Large intestine (tissue), 3 donors: ENCODE measurements at regions not wholly inside any gene's neighbourhood (a gene's known extent, or its start where the extent isn't known, plus 50 kb on each side); places are given as distances from the start of the nearest gene placed in this dataset.

Experiments
- DNase-seq, 2 donors: peaks; one replicate each; pipeline versions ENCODE4 v3.0.0 to v3.0.0-alpha.2; 2013
- H3K27ac ChIP-seq: one replicate; pipeline ENCODE4 v1.5.1; 2013; ENCODE audit warnings: low read length
- H3K27me3 ChIP-seq: 2 replicates; pipeline ENCODE4 v1.6.1; 2013; ENCODE audit warnings: low read length; ENCODE audit not compliant: control insufficient read depth, insufficient read depth
- H3K36me3 ChIP-seq: 2 replicates; pipeline ENCODE4 v1.6.1; 2013; ENCODE audit warnings: low read length; ENCODE audit not compliant: control insufficient read depth, insufficient read depth
- H3K4me1 ChIP-seq: one replicate; pipeline ENCODE4 v1.6.1; 2013; ENCODE audit warnings: low read length; ENCODE audit not compliant: control insufficient read depth, insufficient read depth
- H3K4me3 ChIP-seq: one replicate; pipeline ENCODE4 v1.5.1; 2013; ENCODE audit warnings: low read length
- H3K9me3 ChIP-seq: one replicate; pipeline ENCODE4 v1.6.1; 2013; ENCODE audit warnings: mild to moderate bottlenecking, low read depth, low read length, moderate library complexity; ENCODE audit not compliant: control insufficient read depth
- WGBS: methylation state at CpG from one replicate; pipeline ENCODE4 v1.1.5; 2013; ENCODE audit warnings: low lambda C conversion rate; ENCODE audit not compliant: insufficient coverage; 5-methylcytosine and 5-hydroxymethylcytosine counted together

GRCh38 chr9:103990311-103990710 lies 103.8 kb upstream of the SMC2 start:
- no peaks in the 10 kb centered on the region for H3K9me3 ChIP-seq
- H3K36me3 ChIP-seq = no peaks in the 10 kb centered on the region
- H3K4me3 ChIP-seq = no peak overlapping the region
- WGBS = 78% methylated on average over 1 of the region's 2 CpGs
- H3K27me3 ChIP-seq = no peaks in the 10 kb centered on the region
- no peak for DNase-seq
- H3K4me1 ChIP-seq = no peaks in the 10 kb centered on the region
- no peak overlapping the region for H3K27ac ChIP-seq

DNA sequence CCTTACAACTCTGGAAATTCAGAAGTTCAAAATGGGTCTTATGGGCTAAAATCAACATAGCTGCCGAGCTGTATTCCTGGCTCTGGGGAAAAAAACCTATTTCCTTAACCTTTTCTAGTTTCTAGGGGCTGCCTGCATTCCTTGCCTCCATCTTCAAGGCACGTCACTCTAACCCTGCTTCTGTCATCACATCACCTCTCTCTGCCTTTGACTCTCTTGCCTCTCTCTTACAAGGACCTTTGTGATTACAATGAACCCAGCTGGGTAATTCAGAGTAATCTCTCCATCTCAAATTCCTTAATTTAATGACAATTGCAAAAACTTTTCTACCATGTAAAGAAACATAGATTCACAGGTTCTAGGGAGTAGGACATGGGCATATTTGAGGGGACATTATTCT lies 103.1 kb upstream of the SMC2 start:
- H3K9me3 ChIP-seq = no peaks in the 10 kb centered on the region
- no peak for DNase-seq
- H3K27me3 ChIP-seq = no peaks in the 10 kb centered on the region
- H3K4me1 ChIP-seq = no peaks in the 10 kb centered on the region
- WGBS = no CpG with 5 or more reads among the region's 2 CpGs
- H3K36me3 ChIP-seq = no peaks in the 10 kb centered on the region
- no peak overlapping the region for H3K27ac ChIP-seq
- no peak overlapping the region for H3K4me3 ChIP-seq

DNA sequence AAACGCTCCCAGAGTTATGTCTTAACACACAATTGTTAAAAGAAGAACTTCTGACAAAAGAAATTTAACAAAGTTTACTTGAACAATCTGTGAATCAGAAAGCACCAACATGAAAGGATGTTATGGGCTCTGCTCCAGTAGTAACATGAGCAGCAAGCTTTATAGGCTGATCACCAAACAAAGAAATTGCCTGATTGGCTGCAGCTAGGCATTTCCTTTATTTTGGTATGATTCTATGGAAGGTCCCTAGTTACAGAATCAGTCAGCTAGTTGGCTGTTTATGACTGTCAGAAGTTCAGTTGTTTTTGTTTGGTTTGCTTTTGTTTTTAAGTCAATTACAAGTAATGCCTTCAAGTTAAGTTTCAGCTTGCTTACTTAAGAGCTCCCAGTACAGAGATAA lies 102.4 kb upstream of the SMC2 start:
- Histone ChIP-seq H3K27ac (no peak overlapping the region), H3K4me3 (no peak overlapping the region), H3K36me3 (no peaks in the 10 kb centered on the region), H3K4me1 (no peaks in the 10 kb centered on the region), H3K9me3 (no peaks in the 10 kb centered on the region), H3K27me3 (no peaks in the 10 kb centered on the region)
- DNase-seq = no peak
- WGBS = 60% methylated on average over 1 of the region's 1 CpG

DNA sequence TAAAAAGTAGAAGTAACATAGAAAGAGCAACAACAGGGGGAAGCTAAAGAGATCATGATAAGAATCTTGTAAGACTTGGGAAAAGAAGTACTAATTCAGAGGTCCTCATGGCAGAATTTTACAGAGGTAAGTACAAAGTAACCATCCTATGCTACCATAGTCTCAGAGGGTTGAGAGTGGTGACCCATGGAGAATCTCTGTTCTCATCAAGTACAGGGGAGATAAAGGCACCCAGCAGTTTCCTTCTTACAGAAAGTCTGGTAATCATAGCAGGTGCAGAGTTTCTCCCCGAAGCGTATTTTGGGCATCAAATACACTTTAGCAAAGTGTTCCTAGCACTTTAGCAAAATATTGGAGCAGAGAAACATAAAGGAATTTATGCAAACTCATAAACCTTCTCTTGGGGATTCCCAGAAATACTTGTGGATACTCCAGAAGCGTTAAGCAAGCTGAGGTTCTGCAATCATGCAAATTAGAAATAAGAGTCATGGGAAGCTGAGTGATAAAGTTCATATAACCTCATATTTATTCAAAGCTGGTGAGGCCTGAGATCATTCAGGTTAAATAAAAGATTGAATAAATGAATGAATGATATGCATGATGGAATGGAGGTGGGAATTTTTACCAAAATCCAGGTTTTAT lies 101.0 kb upstream of the SMC2 start:
- Histone ChIP-seq H3K4me3 (no peak overlapping the region), H3K27me3 (no peaks in the 10 kb centered on the region), H3K4me1 (no peaks in the 10 kb centered on the region), H3K36me3 (no peaks in the 10 kb centered on the region), H3K9me3 (no peaks in the 10 kb centered on the region), H3K27ac (no peak overlapping the region)
- 90% methylated on average over 2 of the region's 3 CpGs for WGBS
- no peak for DNase-seq

DNA sequence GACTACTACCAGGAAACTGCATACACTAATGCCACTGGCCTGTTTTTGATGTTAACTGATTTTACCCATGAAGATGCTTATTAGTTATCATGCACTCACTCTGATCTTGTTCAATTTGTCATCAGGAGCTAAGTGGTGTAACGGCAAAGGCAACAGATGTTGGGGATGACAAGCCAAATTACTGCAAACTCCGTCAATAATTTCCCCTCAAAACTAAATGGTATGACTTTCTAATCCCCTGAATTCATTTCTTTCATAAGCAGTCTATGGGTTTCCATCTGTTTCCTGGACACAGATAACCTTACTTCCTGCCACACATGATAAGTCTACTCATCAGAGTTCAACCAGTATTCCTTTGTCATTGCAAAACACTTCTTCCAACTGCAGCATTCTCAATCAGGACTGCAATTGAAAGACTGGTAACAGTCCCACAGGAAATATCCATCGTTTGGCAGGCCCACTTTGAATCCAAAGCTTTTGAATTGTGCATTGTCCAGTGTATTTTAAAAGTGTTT lies 96.2 kb upstream of the SMC2 start:
- H3K27ac ChIP-seq = no peak overlapping the region
- 100% methylated on average over 1 of the region's 3 CpGs for WGBS
- H3K27me3 ChIP-seq = no peaks in the 10 kb centered on the region
- no peak overlapping the region for H3K4me3 ChIP-seq
- H3K36me3 ChIP-seq = no peaks in the 10 kb centered on the region
- H3K4me1 ChIP-seq = no peaks in the 10 kb centered on the region
- no peak for DNase-seq
- peaks cover 5% of the 10 kb centered on the region for H3K9me3 ChIP-seq

- Histone ChIP-seq H3K27me3 (no peaks in the 10 kb centered on the region), H3K27ac (no peak overlapping the region), H3K4me3 (no peak overlapping the region), H3K4me1 (no peaks in the 10 kb centered on the region), H3K9me3 (peaks cover 5% of the 10 kb centered on the region), H3K36me3 (no peaks in the 10 kb centered on the region)
- no CpG with 5 or more reads among the region's 40 CpGs for WGBS
- no peak for DNase-seq
Observed at GRCh38 chr9:103999375-104000062, 94.6 kb upstream of the SMC2 start.

GRCh38 chr9:104009826-104010225 lies 84.3 kb upstream of the SMC2 start:
- WGBS = 83% methylated on average over 1 of the region's 3 CpGs
- Histone ChIP-seq H3K4me3 (no peak overlapping the region), H3K27ac (no peak overlapping the region), H3K36me3 (no peaks in the 10 kb centered on the region), H3K9me3 (no peaks in the 10 kb centered on the region), H3K27me3 (no peaks in the 10 kb centered on the region), H3K4me1 (no peaks in the 10 kb centered on the region)
- DNase-seq = no peak

DNA sequence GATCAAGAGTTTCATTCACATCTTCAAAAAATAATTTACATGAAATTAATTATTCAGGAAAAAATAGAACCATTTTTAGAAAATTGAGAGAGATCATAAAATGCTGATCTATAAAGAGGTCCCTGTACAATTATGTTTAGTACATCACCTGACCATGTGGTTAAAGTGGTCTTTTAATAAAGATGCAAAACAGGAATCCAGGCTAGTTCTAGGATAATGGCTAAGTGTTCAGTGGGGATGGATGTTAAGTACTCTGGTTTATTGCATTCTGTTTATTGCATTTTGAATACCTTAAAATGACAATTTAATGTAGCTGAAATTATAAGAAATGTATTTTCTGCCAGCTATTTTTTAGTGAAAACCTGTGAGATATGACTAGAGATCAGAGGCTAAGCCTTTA lies 72.0 kb upstream of the SMC2 start:
- Histone ChIP-seq H3K27me3 (no peaks in the 10 kb centered on the region), H3K27ac (no peak overlapping the region), H3K9me3 (no peaks in the 10 kb centered on the region), H3K4me3 (no peak overlapping the region), H3K36me3 (no peaks in the 10 kb centered on the region), H3K4me1 (no peaks in the 10 kb centered on the region)
- DNase-seq = no peak

GRCh38 chr9:104025104-104025503 lies 69.0 kb upstream of the SMC2 start:
- Histone ChIP-seq H3K4me3 (no peak overlapping the region), H3K27ac (no peak overlapping the region), H3K4me1 (no peaks in the 10 kb centered on the region), H3K27me3 (no peaks in the 10 kb centered on the region), H3K36me3 (no peaks in the 10 kb centered on the region), H3K9me3 (no peaks in the 10 kb centered on the region)
- DNase-seq = no peak
- WGBS = 80% methylated on average over 1 of the region's 2 CpGs

- H3K36me3 ChIP-seq = no peaks in the 10 kb centered on the region
- 50% methylated on average over 1 of the region's 2 CpGs for WGBS
- H3K9me3 ChIP-seq = no peaks in the 10 kb centered on the region
Observed at GRCh38 chr9:104025945-104026344, 68.2 kb upstream of the SMC2 start.

GRCh38 chr9:104027295-104027694 lies 66.8 kb upstream of the SMC2 start:
- WGBS = no CpG with 5 or more reads among the region's 5 CpGs

More at GRCh38 chr9:104025945-104026344, 68.2 kb upstream of the SMC2 start:
- no peak for DNase-seq
- no peak overlapping the region for H3K4me3 ChIP-seq
- H3K27ac ChIP-seq = no peak overlapping the region
- no peaks in the 10 kb centered on the region for H3K27me3 ChIP-seq
- H3K4me1 ChIP-seq = no peaks in the 10 kb centered on the region

More at GRCh38 chr9:104027295-104027694, 66.8 kb upstream of the SMC2 start:
- Histone ChIP-seq H3K27me3 (no peaks in the 10 kb centered on the region), H3K4me3 (no peak overlapping the region), H3K27ac (no peak overlapping the region), H3K4me1 (no peaks in the 10 kb centered on the region), H3K36me3 (no peaks in the 10 kb centered on the region), H3K9me3 (no peaks in the 10 kb centered on the region)
- no peak for DNase-seq
